CD4-positive, alpha-beta memory T cell (primary cell): ENCODE measurements at regions not wholly inside any gene's neighbourhood (a gene's known extent, or its start where the extent isn't known, plus 50 kb on each side); places are given as distances from the start of the nearest gene placed in this dataset.

Experiments
- CTCF ChIA-PET: fragments of 350-600 bp; sonication (Branson Sonifier 250); formaldehyde crosslinking; loops from one replicate; lab custom pipeline; 2021; ENCODE audit warnings: inconsistent platforms; ENCODE audit not compliant: partially characterized antibody; lab: Charles Lee
- POLR2A ChIA-PET: fragments of 350-600 bp; sonication (Branson Sonifier 250); formaldehyde crosslinking; loops from one replicate; lab custom pipeline; 2021; ENCODE audit not compliant: partially characterized antibody; lab: Charles Lee
- DNase-seq, 5 donors: peaks; one replicate each; pipeline versions ENCODE4 v3.0.0 to v3.0.0-alpha.2; 2020 to 2022; ENCODE audit warnings: mixed read lengths in 1 of 5
- H3K27ac ChIP-seq: one replicate; pipeline ENCODE4 v1.7.0; 2013; ENCODE audit warnings: low read depth, low read length
- H3K27me3 ChIP-seq: 2 replicates; pipeline ENCODE4 v1.7.0; 2013; ENCODE audit warnings: mild to moderate bottlenecking, low read length, moderate library complexity; ENCODE audit not compliant: insufficient read depth
- H3K36me3 ChIP-seq: 2 replicates; pipeline ENCODE4 v1.7.0; 2013; ENCODE audit warnings: mild to moderate bottlenecking, low read length, moderate library complexity; ENCODE audit not compliant: insufficient read depth
- H3K4me1 ChIP-seq: 2 replicates; pipeline ENCODE4 v1.7.0; 2013; ENCODE audit warnings: mild to moderate bottlenecking, low read length, moderate library complexity; ENCODE audit not compliant: insufficient read depth
- H3K4me3 ChIP-seq, 2 donors: one replicate each; pipeline ENCODE4 v1.7.0; 2013; ENCODE audit warnings: low read length in 2 of 2, mild to moderate bottlenecking in 1 of 2
- H3K9me3 ChIP-seq, 2 donors: one replicate each; pipeline ENCODE4 v1.7.0; 2013; ENCODE audit warnings: low read length in 2 of 2, control low read depth in 1 of 2; ENCODE audit not compliant: control insufficient read depth in 1 of 2
- H3K27ac Mint-ChIP-seq, 7 donors: one replicate each; pipeline ENCODE4 v1.8.0; 2020 to 2021; ENCODE audit warnings: mixed read lengths in 7 of 7, mild to moderate bottlenecking in 6 of 7, inconsistent platforms in 3 of 7, moderate library complexity in 3 of 7
- H3K27me3 Mint-ChIP-seq, 2 donors: one replicate each; pipeline ENCODE4 v1.8.0; 2020 to 2021; ENCODE audit warnings: mixed read lengths in 2 of 2
- H3K36me3 Mint-ChIP-seq, 2 donors: one replicate each; pipeline ENCODE4 v1.8.0; 2020 to 2021; ENCODE audit warnings: mixed read lengths in 2 of 2, inconsistent platforms in 1 of 2, mild to moderate bottlenecking in 1 of 2
- H3K4me1 Mint-ChIP-seq, 4 donors: one replicate each; pipeline ENCODE4 v1.8.0; 2020 to 2021; ENCODE audit warnings: mixed read lengths in 4 of 4, mild to moderate bottlenecking in 1 of 4
- H3K4me3 Mint-ChIP-seq, 8 donors: one replicate each; pipeline ENCODE4 v1.8.0; 2020 to 2021; ENCODE audit warnings: mixed read lengths in 8 of 8, mild to moderate bottlenecking in 7 of 8, moderate library complexity in 6 of 8, inconsistent platforms in 3 of 8
- H3K9me3 Mint-ChIP-seq, 8 donors: one replicate each; pipeline ENCODE4 v1.8.0; 2020 to 2021; ENCODE audit warnings: mixed read lengths in 8 of 8, mild to moderate bottlenecking in 5 of 8, inconsistent platforms in 3 of 8, moderate library complexity in 1 of 8
- intact Hi-C: fragments of 100-400 bp; cut with micrococcal nuclease; formaldehyde crosslinking; loops from one replicate; pipeline ENCODE4 v1.15.1; 2023

DNA sequence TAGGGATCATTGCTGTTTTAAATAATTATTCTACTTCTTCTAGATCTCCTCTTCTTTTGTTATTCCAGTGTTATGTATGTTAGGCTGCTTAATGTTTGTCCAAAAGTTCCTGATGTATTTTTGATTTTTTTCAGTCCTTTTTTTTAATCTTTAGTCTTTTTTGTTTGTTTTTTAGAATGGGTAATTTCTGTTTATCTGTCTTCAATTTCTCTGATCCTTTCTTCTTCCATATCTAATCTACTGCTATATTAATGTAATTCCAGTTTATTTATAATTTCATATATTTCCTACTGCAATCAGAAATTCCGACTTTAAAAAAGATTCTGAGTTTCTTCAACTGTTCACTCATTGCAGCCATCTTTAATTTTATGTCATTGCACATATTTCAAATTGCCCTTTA lies 452.8 kb upstream of the POT1 start:
- Histone ChIP-seq H3K4me3 (no peak overlapping the region), H3K4me1 (no peaks in the 10 kb centered on the region), H3K9me3 (no peaks in the 10 kb centered on the region), H3K27me3 (no peaks in the 10 kb centered on the region), H3K36me3 (no peaks in the 10 kb centered on the region), H3K27ac (no peak overlapping the region)
- Mint-ChIP-seq H3K27ac (no peak overlapping the region), H3K4me3 (no peak overlapping the region), H3K27me3 (no peaks in the 10 kb centered on the region), H3K9me3 (peaks cover 0 to 25% (median 4%) of the 10 kb centered on the region in 8 donors), H3K4me1 (no peaks in the 10 kb centered on the region), H3K36me3 (no peaks in the 10 kb centered on the region)
- ChIA-PET POLR2A (no interaction called here), CTCF (no interaction called here)
- intact Hi-C loops: no loop called here
- DNase-seq: no peak

DNA sequence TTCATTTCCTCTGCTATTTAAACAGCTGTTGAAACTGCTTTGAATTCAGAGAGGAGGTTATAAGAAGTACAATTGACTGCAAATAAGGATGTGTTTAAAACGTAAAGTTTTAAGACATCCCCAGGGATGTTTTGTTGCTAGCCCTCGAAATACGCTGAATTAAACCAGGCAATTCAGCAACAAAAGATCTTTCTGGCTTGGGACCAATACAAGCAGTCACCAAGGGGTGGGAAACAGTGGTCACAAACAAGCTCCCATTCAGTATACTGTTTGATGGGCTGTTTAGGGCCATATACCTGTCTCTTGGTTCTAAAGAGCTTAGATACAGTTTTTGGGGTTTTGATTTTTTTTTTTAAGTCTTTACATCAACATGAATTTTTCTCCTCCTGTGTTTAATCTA lies 446.3 kb upstream of the POT1 start:
- Histone ChIP-seq H3K4me3 (no peak overlapping the region), H3K27me3 (no peaks in the 10 kb centered on the region), H3K9me3 (no peaks in the 10 kb centered on the region), H3K36me3 (no peaks in the 10 kb centered on the region), H3K27ac (no peak overlapping the region), H3K4me1 (no peaks in the 10 kb centered on the region)
- Mint-ChIP-seq H3K4me3 (no peak overlapping the region), H3K27ac (no peak overlapping the region), H3K4me1 (no peaks in the 10 kb centered on the region), H3K27me3 (no peaks in the 10 kb centered on the region), H3K9me3 (peaks cover 0 to 5% (median 0%) of the 10 kb centered on the region in 8 donors), H3K36me3 (no peaks in the 10 kb centered on the region)
- intact Hi-C loops: no loop called here
- CTCF ChIA-PET: no interaction called here
- POLR2A ChIA-PET: no interaction called here
- DNase-seq: no peak

DNA sequence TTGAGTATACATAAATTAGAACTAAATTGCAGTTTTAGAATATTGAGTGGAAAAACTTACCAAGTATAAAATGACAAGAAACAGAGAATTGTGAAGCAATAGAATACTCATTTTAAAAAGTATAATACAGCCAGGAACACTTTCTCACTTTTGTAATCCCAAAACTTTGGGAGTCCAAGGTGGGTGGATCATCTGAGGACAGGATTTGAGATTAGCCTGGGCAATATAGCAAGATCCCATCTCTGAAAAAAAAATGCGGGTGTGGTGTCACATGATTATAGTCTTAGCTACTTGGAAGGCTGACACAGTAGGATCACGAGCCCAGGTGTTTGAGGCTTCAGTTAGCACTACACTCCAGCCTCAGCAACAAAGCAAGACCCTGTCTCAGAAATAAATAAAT lies 440.9 kb upstream of the POT1 start:
- Mint-ChIP-seq H3K36me3 (no peaks in the 10 kb centered on the region), H3K9me3 (peaks cover 0 to 5% (median 2%) of the 10 kb centered on the region in 8 donors), H3K27me3 (no peaks in the 10 kb centered on the region), H3K4me1 (no peaks in the 10 kb centered on the region), H3K27ac (no peak overlapping the region), H3K4me3 (no peak overlapping the region)
- intact Hi-C loops: no loop called here
- ChIA-PET POLR2A (no interaction called here), CTCF (no interaction called here)
- Histone ChIP-seq H3K27ac (no peak overlapping the region), H3K4me3 (no peak overlapping the region), H3K9me3 (no peaks in the 10 kb centered on the region), H3K36me3 (no peaks in the 10 kb centered on the region), H3K4me1 (no peaks in the 10 kb centered on the region), H3K27me3 (no peaks in the 10 kb centered on the region)
- no peak for DNase-seq

DNA sequence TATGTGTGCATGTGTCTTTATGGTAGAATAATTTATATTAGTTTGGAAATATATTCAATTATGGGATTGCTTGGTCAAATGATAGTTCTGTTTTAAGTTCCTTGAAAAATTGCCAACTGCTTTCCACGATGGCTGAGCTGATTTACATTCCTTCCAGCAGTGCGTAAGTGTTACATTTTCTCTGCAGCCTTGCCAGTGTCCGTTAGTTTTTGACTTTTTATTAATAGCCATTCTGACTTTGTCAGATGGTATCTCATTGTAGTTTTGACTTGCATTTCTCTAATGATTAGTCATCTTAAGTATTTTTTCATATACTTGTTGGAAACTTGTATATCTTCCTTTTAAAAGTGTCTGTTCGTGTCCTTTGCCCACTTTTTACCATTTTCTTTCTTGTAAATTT lies 434.2 kb upstream of the POT1 start:
- Histone ChIP-seq H3K36me3 (no peaks in the 10 kb centered on the region), H3K27ac (no peak overlapping the region), H3K27me3 (no peaks in the 10 kb centered on the region), H3K4me3 (no peak overlapping the region), H3K9me3 (no peaks in the 10 kb centered on the region), H3K4me1 (no peaks in the 10 kb centered on the region)
- CTCF ChIA-PET: no interaction called here
- Mint-ChIP-seq H3K9me3 (peaks cover 0 to 12% (median 3%) of the 10 kb centered on the region in 8 donors), H3K27me3 (no peaks in the 10 kb centered on the region), H3K4me1 (no peaks in the 10 kb centered on the region), H3K27ac (no peak overlapping the region), H3K4me3 (no peak overlapping the region), H3K36me3 (no peaks in the 10 kb centered on the region)
- DNase-seq: no peak
- intact Hi-C loops: no loop called here
- POLR2A ChIA-PET: no interaction called here

DNA sequence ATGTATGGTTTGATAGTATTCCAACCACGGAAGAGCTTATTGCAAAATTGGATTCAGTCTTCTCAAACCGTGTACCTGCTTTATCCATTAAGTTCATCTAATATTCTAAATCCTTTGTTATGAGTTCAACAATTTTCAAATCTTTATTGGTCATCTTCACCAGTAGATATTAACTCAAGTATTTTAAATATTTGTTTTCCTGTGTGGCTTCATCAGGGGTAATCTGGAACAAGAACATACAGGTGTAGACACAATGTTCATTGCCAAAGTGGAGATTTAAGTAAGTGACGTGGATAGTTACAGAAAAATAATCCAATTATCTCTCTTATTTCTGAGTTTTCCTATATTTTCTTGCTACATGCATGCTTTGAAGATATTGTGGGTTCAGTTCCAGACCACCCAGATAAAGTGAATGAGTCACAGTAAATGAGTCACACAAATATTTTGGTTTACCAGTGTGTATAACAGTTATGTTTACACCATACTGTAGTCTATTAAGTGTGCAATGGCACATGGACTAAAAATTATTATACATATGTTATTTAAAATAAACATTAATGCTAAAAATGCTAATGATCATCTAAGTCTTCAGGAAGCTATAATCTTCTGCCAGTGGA lies 429.0 kb upstream of the POT1 start:
- CTCF ChIA-PET: no interaction called here
- H3K4me3 Mint-ChIP-seq: no peak overlapping the region

DNA sequence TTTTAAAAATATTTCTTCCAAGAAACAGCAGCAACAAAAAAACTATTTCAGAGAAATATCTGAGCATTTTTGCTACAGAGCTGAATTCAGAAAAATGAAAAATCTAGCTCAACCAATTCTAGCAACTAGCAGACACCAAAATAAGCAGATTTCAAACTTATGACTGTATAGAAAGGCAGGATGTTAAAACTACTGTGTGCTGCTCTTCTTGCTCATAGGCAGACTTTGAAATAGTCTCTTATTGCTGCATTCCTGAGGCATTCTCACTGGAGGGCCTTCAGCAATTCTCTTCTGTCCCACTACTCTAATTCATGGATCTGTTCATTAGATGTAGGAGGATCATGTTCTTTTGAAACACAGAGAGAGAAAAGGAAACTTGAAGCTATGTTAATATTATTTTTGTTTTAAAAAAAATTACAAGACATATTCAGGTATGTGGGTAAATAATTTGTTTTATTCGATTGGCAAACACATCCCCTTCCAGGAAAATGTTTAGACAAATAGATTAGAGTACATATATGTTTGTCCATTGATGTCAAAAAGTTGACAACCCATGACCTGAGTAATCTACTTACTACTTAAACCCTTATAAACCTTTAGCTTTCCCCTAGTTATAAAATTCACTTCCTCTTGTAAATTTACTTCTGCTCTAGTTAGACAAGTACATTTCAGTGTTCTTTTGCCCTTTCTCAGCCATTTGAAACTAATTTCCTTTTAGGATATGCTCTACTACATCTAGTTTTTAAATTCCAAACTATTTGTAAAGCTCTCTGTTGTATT lies 428.2 kb upstream of the POT1 start:
- no peaks in the 10 kb centered on the region for H3K27me3 Mint-ChIP-seq
- DNase-seq: no peak

More for the DNA sequence above, 429.0 kb upstream of the POT1 start:
- Histone ChIP-seq H3K4me1 (no peaks in the 10 kb centered on the region), H3K27ac (no peak overlapping the region), H3K4me3 (no peak overlapping the region), H3K9me3 (no peaks in the 10 kb centered on the region), H3K36me3 (no peaks in the 10 kb centered on the region), H3K27me3 (no peaks in the 10 kb centered on the region)
- POLR2A ChIA-PET: no interaction called here
- intact Hi-C loops: no loop called here
- no peak for DNase-seq
- Mint-ChIP-seq H3K9me3 (peaks cover 0 to 5% (median 0%) of the 10 kb centered on the region in 8 donors), H3K27me3 (no peaks in the 10 kb centered on the region), H3K4me1 (no peaks in the 10 kb centered on the region), H3K27ac (no peak overlapping the region), H3K36me3 (no peaks in the 10 kb centered on the region)

DNA sequence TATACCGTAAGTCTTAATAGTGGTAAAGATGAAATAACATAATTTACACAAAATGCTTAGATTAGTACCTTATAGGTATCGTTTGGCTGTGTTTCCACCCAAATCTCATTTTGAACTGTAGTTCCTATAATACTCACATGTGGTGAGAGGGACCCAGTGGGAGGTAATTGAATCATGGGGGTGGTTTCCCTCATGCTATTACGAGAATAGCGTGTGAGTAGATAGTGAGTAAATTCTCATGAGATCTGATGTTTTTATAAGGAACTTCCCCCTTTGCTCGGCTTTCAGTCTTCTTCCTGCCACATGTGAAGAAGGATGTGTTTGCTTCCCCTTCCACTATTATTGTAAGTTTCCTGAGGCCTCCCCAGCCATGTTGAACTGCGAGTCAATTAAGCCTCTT lies 426.3 kb upstream of the POT1 start:
- ChIA-PET POLR2A (no interaction called here), CTCF (no interaction called here)
- no peak overlapping the region for H3K4me3 Mint-ChIP-seq
- H3K27me3 Mint-ChIP-seq: no peaks in the 10 kb centered on the region
- peaks cover 0 to 7% (median 4%) of the 10 kb centered on the region in 8 donors for H3K9me3 Mint-ChIP-seq
- H3K4me3 ChIP-seq: no peak overlapping the region
- H3K27ac ChIP-seq: no peak overlapping the region
- no peaks in the 10 kb centered on the region for H3K9me3 ChIP-seq
- intact Hi-C loops: no loop called here
- H3K36me3 ChIP-seq: no peaks in the 10 kb centered on the region
- H3K4me1 Mint-ChIP-seq: no peaks in the 10 kb centered on the region
- H3K27me3 ChIP-seq: no peaks in the 10 kb centered on the region
- no peak overlapping the region for H3K27ac Mint-ChIP-seq
- no peaks in the 10 kb centered on the region for H3K36me3 Mint-ChIP-seq
- no peaks in the 10 kb centered on the region for H3K4me1 ChIP-seq
- DNase-seq: no peak

More for the DNA sequence above, 428.2 kb upstream of the POT1 start:
- no peaks in the 10 kb centered on the region for H3K27me3 ChIP-seq
- no peaks in the 10 kb centered on the region for H3K36me3 ChIP-seq
- Mint-ChIP-seq H3K9me3 (peaks cover 0 to 5% (median under 1%) of the 10 kb centered on the region in 8 donors), H3K4me3 (no peak overlapping the region), H3K4me1 (no peaks in the 10 kb centered on the region), H3K36me3 (no peaks in the 10 kb centered on the region), H3K27ac (no peak overlapping the region)
- intact Hi-C loops: no loop called here
- POLR2A ChIA-PET: no interaction called here
- CTCF ChIA-PET: no interaction called here
- H3K4me3 ChIP-seq: no peak overlapping the region
- no peaks in the 10 kb centered on the region for H3K4me1 ChIP-seq
- H3K9me3 ChIP-seq: no peaks in the 10 kb centered on the region
- H3K27ac ChIP-seq: no peak overlapping the region
